ENCODE measurements at regions not wholly inside any gene's neighbourhood (a gene's known extent, or its start where the extent isn't known, plus 50 kb on each side); places are given as distances from the start of the nearest gene placed in this dataset.
A peak's percentile ranks its signal among the peaks of the same experiment; 100 is the strongest.

DNA sequence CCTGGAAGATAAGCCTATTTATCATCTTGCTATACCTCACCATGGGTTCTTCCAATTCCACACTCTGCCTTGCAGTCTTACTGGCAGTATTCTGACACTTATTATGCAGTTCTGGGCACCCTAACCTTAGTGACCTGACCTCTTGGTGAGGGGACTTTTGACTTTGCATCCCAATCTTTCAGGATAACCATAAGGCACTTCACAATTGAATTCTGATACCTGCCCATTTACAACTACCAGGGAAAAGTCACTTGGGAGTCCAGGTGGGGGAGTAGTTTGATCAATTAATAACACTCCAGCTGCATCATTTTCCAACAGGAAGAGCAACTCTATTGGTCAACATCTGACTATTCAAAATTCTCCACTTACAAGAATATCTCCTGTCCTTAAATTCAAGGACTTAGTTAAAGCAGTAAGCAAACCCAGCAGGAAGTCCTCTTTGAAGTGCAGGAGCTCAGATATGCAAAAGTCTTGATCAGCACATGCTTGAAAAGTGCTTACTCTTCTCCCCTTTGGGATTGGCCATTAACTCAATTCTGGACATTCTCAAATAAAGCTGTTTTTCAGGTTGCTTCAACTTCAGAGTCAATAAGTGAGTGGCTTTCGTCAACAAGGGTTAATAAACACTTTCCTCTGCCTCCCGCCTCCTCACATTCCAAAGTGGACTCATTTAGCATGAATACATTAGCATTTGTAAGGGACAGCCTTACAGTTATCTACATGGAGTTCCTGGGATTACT lies 177.4 kb upstream of the NRIP1 start:
- DNase-seq (ENCODE audit: low spot score): peak; percentile 62

DNA sequence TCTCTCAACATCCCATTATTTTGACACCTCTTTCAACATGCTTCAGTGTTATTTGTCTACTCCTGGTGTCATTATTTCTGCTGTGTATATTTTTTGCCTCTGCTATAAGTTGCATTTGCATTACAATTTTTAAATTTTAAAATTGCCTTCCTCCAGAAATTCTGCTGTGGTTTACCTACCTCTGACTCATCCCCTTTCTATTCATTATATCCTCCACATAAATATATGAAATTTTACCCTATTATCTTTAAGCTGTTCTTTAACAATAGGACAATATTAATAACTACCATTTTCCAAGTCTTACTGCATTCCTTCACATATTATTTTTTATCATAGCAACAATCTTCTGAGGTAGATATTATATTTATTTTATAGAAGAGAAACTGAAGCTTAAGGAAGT lies 178.1 kb upstream of the NRIP1 start:
- no peak for DNase-seq (ENCODE audit: low spot score)

DNA sequence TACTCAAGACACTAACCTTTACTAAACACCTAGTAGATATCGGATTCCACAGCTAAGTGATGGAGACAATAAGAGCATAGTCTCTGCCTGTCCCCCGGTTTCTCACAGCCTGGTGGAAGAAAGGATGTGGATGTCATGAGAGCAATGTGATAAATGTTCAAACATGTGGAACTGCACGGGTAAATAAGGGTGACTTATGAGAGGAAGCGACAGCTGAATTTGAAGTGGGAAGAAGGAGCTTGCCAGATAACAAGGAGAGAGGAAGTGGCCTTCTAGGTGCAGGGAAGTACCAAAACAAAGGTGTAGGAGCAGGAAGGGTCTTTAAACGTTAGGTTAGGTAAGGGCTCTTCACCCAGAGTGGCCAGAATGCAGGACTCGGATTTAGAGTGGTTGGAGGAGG lies 178.6 kb upstream of the NRIP1 start:
- DNase-seq (ENCODE audit: low spot score): peak; percentile 5

DNA sequence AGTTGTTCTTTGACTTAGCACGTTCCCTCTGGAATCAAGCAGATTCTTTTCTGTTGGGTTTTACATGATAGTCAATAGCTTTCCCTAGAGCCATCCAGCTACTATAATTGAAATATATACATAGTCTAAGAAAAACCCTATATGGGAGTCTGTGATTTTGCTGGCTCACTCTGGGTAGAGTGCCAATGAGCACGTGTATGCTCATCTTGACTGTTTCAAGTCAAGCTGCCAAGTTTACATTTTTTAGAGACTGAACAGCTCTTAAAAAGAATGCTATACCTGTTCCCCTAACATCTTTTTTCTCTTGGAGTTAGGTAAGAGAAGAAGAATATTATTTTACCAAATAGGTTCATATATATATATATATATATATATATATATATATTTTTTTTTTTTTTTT lies 182.8 kb upstream of the NRIP1 start:
- no peak for DNase-seq (ENCODE audit: low spot score)

DNA sequence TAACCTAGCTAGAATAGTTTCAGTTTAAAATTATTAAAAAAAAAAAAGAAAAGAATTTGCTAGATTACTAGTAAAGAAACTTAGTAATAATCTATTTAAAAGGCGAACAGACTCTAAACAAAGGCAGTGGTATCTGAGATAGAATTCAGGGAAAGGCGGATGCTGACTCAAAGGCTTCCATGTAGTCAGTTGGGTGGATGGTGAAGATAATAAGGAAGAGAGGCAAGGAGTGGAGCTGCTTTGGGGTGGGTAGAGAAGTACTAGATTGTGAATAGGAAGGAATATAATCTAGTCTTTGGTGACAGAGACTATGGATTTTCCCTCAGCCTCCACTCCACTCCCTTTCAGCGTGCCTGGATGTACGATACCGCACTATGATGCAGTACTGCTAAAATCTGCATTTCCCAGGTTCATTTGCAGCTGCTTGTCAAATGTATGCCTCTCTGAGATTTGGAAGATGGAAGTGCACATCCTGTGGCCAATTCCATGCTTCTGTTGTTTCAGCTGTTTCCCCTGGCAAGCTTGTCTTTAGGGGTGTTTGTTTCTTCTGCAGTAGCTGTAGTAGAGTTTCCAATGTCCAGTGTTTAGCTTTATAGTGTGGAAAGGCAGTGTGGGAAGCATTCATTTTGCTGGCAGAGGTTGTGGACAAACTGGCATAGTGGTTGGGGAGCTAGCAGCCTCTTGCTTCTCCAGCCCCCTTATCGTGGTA lies 184.6 kb upstream of the NRIP1 start:
- no peak for DNase-seq (ENCODE audit: low spot score)

DNA sequence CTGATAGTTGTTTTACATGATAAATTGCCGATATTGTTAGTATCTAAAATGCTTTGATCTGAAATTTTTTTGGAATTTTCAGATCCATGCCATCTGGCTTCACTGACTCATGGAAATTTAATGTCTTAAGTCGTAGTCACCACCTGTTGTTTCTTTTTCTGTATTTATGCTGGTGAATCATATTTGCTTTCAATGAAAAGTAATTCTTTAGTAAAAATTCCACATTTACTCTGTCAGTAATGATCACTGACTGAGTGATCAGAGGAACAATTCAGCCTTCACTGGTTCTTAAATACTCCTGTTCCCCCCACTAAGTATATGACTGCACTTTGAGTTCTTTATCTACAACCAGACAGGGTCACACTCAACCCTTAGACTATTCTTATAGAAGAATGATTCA lies 185.6 kb upstream of the NRIP1 start:
- no peak for DNase-seq (ENCODE audit: low spot score)

DNA sequence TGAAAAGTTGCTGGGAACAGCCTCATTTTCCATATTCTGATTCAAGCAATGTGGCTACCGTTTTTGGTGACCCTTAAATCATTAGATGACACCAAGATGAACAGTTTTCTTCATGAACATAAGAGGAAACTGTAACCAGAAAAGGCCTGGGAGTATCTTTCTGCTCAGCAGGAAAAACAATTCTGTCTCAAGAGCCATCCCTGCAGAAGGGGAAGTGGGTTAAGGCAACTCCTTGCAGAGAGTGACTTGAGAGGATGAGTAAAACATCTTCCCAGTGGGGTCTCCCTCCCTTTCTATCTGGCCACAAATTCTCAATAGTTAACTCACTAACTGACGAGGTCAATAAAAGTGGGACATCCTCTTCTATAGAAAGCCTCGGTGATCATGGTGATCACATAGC lies 187.6 kb upstream of the NRIP1 start:
- DNase-seq (ENCODE audit: low spot score): no peak

DNA sequence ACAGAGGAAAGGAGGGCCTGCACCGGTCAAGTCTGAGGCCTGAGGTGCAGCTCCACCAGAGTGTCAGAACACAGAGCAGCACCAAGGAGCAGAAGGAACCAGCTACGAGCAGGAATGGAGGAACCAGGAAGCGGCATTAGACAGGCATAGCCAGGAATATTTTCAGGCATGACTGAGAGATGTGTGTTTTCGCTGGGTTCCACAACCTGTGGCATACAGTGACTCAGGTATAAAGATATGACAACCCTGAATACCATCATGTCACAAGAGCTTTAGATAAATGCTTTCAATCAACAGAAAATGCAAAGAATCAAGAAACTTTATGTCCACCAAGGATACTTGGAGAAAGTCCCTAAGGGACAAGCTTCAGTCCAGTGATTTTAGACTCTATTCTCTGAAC lies 189.3 kb upstream of the NRIP1 start:
- no peak for DNase-seq (ENCODE audit: low spot score)

DNA sequence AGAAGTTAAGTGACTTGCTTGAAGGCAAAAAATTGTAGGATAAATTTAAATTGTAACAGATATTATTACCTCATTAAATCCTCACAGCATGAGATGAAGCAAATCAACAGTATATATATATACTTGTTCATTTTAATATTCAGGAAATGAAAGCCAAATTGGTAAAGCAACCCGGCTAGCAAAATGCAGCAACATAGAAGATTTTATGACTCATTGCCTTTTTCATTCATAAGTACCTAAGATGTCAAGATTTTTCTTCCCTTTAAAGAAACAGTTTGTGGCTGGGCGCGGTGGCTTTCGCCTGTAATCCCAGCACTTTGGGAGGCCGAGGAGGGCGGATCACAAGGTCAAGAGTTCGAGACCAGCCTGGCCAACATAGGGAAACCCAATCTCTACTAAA lies 190.5 kb upstream of the NRIP1 start:
- DNase-seq (ENCODE audit: low spot score): no peak

DNA sequence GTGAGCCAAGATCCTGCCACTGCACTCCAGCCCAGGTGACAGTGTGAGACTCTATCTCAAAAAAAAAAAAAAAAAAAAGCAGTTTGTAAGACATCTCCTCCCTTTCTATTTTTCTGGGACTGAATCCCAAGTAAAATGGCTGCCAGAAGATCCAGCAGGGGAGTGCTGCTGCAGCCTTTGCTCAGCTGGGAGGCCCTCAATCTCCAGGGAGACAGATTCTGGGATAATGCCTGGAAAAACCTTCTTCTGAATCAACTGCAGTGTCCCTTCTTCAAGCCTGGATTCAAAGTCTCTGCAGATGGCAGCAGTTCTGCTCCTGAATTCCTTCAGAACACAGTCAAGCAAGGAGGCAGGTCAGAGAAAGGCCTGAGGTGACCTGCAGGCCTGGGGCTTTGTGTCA lies 191.0 kb upstream of the NRIP1 start:
- no peak for DNase-seq (ENCODE audit: low spot score)

DNA sequence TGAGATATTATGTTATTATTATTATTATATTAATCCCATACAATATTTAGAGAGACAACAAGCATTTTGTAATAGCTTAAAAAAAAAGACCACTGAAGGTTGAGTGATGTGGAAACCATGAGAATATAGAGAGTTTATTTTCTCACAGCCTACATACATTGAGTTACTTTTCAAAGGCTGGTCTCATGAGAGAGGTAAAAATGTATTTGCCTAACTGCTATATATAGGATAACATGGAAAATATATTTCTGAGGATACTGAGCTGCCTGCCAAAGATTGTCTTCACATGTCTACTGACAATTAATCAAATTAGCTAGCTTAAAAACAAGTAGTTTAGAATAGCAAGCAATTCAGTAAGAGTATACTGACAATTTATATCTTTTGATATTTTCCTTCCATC lies 192.2 kb upstream of the NRIP1 start:
- no peak for DNase-seq (ENCODE audit: low spot score)

DNA sequence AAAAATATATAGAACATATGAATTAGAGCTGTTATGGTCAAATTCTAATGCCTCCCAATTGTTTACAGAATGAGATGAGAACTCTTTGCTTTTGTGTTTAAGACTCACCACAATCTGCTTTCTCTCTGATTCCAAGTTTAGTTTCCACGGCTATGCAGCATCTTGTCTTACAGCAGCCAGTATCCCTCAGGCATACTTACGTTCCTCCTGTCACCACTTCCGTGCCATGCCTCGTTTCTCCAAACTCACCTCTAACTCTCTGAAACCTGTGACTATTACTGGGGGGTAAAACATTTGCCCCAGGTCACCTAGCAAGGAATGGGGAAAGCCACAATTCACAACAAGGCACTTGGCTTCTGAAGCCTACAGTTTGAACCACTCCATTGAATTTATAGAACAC lies 192.8 kb upstream of the NRIP1 start:
- no peak for DNase-seq (ENCODE audit: low spot score)

DNA sequence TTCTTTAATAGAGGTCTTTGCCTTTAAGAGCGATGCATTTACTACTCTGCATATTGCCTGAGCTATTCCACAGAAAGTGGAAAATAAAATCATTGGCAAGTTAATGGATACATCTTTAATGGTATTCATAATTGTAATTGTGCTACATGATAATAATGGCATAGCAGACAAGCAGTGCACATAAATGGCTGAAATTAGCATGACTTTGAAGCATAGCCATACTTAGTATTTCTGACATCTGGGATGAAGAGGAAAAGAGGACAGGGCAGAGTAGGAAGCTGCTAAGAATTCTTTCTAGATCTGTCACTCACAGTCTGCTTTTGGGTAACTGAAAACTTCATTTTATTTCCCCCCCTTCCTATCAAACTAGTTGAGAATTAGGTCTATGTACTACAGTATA lies 195.0 kb upstream of the NRIP1 start:
- DNase-seq (ENCODE audit: low spot score): no peak

DNA sequence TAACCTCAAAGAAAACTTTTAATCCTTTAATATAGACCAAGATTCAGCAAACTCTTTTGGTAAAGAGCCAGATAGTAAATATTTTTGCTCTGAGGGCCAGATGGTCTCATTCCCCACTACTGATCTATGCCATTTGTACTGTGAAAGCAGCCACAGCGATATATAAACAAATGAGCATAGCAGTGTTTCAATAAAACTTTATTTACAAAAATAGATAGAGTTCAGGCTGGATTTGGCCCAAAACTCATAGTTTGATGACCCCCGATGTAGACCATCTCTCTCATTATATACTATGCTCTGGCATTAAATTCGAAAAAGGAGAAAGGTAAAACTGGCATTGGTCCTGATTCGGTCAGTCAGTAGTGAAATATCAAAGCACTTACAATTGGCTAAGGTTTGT lies 195.8 kb upstream of the NRIP1 start:
- DNase-seq (ENCODE audit: low spot score): no peak

DNA sequence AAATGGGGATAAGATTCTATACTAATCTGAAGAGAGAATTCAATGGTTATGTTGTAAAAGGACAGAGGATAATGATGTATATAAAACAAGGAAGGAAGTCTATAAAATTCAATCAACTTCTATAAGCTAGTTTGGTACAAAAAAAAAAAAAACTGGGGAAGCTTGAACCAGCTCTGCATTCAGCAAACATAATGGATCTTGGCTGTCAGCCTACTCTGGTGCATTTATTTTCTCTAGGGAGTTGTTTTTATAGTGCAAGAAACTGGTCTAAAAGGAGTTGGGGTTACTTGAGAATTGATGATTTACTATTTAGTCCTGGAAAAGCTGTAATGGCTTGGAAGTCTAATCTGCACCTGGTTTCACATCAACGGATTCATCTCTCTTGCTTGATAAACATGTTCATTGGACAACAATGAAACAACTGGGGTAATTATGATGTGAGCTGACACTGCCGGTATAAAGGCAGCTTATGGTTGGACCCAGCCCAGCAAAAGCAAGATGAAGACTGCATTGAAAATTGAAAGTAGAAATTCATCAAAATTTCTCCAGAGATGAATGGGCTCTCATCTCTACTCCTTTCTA lies 199.4 kb upstream of the NRIP1 start:
- DNase-seq (ENCODE audit: low spot score): no peak

DNA sequence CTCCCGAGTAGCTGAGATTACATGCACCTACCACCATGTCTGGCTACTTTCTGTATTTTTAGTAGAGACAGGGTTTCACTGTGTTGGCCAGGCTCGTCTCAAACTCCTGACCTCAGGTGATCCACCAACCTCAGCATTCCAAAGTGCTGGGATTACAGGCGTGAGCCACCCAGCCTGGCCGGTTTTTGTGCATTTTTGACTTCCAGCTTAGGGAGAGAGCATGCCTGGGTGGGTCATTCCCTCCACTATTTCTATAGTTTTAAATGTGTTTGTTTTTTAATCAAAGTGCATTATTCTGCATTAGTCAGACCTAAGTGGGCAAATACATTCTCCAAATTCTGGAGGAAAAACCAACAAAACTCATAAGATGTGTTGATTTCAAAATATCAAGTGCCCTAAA lies 207.4 kb upstream of the NRIP1 start:
- no peak for DNase-seq (ENCODE audit: low spot score)

DNA sequence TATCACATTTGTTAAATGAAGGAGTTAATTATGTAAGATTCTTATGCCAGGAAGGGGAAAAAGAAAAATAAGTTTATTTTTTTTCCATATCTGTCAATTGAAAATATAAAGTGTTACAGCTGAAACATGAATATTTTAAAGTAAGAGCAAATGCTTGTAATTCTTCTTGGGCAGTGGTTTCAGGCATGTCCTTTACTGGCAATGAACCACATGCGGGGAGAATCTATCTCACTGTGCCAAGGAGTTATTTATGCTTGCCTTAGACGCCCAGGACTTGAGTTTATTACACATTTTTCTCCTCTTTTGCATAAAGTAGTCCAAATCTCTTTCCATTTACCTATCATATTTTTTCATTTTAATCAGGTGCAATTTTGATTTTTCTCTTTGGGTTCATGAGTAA lies 207.8 kb upstream of the NRIP1 start:
- no peak for DNase-seq (ENCODE audit: low spot score)

DNA sequence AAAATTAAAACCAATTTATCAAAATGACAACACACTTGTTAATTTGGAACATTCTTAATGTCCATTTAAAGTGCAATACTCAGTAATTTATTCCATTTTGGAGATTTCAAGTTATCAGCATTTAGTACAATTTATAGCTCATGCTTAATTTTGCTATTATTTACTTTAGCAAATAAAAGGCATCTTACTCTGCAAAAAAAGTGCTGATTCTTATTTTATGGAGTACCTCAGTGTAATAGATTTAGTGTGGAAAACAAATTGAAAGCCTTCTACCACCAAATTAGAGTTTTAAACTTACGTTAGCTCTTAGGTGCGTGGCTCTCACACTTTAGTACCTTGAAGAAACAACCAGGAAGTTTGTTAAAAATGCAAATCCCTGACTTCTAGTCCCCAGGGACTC lies 208.4 kb upstream of the NRIP1 start:
- no peak for DNase-seq (ENCODE audit: low spot score)

DNA sequence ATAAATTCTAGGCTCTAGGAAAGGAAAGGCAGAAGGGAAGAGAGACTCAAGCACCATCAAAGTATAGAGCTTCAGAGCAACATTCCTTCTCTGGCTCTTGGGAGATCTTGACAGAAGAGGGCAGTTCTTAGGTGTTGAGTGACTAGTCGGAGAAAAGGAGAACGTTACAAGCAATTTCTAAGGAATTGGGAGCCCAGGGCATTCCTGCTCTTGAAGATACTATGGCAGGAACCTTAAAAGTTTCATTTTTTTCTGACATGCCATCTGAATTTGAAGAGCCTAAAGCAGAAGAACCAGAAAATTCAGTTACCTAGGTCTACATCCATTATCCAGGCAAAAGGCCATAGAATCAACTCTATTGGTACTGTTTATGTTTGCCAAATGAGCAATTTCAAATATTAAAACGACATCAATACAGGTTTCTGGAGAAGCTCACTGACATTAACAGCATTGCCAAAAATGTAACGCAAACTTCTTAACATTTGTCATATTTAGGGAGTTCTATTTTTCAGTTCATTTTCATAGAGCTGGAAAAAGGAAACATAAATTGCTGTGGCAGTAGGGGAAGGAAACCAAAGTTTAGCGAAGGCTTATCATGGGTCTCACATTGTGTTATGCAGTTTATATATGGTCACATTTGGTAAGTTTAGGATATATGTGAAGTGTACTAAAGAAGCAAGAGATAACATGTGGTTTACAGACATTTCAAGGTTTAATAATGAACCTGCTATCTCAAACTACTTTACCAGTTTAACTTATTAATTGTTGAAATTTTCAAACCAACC lies 210.1 kb upstream of the NRIP1 start:
- DNase-seq (ENCODE audit: low spot score): no peak

DNA sequence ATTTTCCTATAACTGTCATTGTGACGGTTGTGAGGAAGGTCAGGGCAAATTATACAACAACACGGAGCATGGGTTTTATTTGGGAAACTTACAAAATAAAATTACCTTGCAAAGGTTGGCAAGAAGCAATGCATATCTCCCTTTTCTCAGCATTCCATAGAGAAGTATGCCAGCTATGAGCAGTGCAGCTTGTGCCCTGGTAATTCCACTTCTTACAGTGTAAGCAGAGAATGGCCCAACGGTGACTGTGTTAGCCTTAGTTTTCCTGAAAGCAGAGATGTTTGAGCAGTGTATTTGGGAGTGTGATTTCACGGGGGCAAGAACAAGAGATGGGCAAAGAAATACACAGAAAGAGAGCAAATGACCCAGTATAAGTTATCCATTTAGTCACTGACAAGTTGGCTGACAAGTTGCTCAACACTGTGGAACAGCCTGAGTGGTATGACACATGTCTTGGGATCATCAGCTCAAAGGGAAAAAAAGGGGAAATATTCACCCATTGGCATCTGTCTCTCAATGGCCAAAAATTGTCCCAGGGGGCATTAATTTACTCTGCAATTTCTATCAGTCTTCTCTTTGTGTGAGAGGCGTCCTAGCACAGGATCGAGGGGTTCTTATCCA lies 210.9 kb upstream of the NRIP1 start:
- no peak for DNase-seq (ENCODE audit: low spot score)

DNA sequence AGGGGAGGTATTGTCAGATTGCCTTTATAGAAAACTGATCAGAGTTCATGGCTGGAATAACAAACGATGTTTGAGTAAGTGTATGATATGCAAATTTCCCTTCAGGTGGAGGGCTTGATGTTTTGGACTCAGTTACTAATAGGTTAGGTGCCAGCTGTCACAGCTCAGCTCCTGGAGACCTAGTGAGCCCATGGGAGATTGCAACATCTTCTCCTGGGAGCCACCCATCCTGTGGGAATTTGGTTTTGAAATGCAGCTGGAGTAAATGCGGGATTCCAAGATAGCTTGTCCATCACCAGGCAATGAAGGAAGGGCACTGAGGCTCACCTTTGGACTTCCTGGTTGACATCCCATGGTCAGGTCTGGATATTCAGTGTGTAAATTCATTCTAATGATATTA lies 211.4 kb upstream of the NRIP1 start:
- DNase-seq (ENCODE audit: low spot score): no peak

DNA sequence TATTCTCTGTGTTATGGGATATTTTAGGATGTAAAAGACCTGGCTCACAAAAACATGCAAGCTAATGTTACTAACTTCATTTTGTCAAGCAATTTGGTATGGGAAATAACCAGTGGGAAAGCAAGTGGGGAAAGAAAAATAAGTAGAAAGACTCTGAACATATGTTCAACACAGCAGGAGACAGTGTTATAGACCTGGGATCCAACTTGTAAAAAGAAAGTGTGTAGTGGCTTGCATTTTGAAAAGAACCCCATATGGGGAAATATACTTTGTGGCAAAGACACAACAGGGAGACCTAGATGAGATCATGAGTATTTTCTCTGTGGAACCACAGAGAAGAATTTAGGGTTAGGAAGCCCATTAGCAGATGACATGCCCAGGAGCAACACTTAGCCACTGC lies 212.7 kb upstream of the NRIP1 start:
- no peak for DNase-seq (ENCODE audit: low spot score)

All from iPS-NIHi11 (cell line).